ENCODE measurements at regions not wholly inside any gene's neighbourhood (a gene's known extent, or its start where the extent isn't known, plus 50 kb on each side); places are given as distances from the start of the nearest gene placed in this dataset.

GRCh38 chr20:60297649-60298048 lies 339.4 kb downstream of the CDH26 start:
- TF ChIP-seq, protein P1, sequence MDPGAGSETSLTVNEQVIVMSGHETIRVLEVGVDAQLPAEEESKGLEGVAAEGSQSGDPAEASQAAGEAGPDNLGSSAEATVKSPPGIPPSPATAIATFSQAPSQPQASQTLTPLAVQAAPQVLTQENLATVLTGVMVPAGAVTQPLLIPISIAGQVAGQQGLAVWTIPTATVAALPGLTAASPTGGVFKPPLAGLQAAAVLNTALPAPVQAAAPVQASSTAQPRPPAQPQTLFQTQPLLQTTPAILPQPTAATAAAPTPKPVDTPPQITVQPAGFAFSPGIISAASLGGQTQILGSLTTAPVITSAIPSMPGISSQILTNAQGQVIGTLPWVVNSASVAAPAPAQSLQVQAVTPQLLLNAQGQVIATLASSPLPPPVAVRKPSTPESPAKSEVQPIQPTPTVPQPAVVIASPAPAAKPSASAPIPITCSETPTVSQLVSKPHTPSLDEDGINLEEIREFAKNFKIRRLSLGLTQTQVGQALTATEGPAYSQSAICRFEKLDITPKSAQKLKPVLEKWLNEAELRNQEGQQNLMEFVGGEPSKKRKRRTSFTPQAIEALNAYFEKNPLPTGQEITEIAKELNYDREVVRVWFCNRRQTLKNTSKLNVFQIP (CRISPR knock-in tag; IDR thresholded peaks at IDR 0.05; ENCODE audit: borderline replicate concordance, low read depth), result no peak
- TF ChIP-seq ESRRG (CRISPR knock-in tag; IDR thresholded peaks at IDR 0.05), result no peak
